HUES48 (cell line): ENCODE measurements at regions not wholly inside any gene's neighbourhood (a gene's known extent, or its start where the extent isn't known, plus 50 kb on each side); places are given as distances from the start of the nearest gene placed in this dataset.

Source experiments
- H3K27ac ChIP-seq: one replicate; pipeline ENCODE4 v1.7.0; 2013; ENCODE audit warnings: low read depth, low read length, inconsistent platforms
- H3K27me3 ChIP-seq: 2 replicates; pipeline ENCODE4 v1.6.1; 2013; ENCODE audit warnings: mild to moderate bottlenecking, low read length; ENCODE audit not compliant: control insufficient read depth, insufficient read depth
- H3K36me3 ChIP-seq: 2 replicates; pipeline ENCODE4 v1.6.1; 2013; ENCODE audit warnings: low read length; ENCODE audit not compliant: control insufficient read depth, insufficient read depth
- H3K4me1 ChIP-seq: 2 replicates; pipeline ENCODE4 v1.6.1; 2013; ENCODE audit warnings: mild to moderate bottlenecking, low read length; ENCODE audit not compliant: control insufficient read depth, insufficient read depth
- H3K4me3 ChIP-seq: 2 replicates; pipeline ENCODE4 v1.5.1; 2013; ENCODE audit warnings: mild to moderate bottlenecking, low read depth, low read length
- H3K9ac ChIP-seq: 2 replicates; pipeline ENCODE4 v1.6.1; 2013; ENCODE audit warnings: mild to moderate bottlenecking, low read depth, low read length, moderate library complexity
- H3K9me3 ChIP-seq: 2 replicates; pipeline ENCODE4 v1.6.1; 2013; ENCODE audit warnings: low read length; ENCODE audit not compliant: control insufficient read depth, insufficient read depth

- Histone ChIP-seq H3K4me3 (no peak overlapping the region), H3K27me3 (no peaks in the 10 kb centered on the region), H3K4me1 (no peaks in the 10 kb centered on the region), H3K9ac (no peak overlapping the region), H3K27ac (no peak overlapping the region), H3K36me3 (no peaks in the 10 kb centered on the region), H3K9me3 (no peaks in the 10 kb centered on the region)
Measured at GRCh38 chr16:50981951-50982350, 169.1 kb downstream of the SALL1 start.

DNA sequence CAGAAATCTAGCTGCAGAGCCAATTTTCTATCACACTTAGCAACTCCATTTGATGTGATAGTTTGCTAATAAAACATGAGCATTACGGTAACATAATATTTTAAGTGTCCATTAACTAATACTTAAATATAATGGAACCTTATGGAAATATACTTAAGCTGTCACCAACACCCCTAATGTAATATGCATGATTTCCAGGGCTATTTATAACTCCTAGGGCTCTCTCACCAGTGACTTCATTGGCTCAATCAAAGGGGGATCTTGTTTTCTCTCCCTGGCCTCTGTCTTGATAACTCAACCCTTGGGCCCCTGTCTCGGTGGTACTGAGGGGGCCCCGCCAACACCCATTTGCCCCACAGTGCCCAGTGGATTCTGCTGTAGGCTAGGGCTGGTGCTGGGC, 170.4 kb downstream of the SALL1 start:
- no peak overlapping the region for H3K4me3 ChIP-seq
- no peaks in the 10 kb centered on the region for H3K36me3 ChIP-seq
- no peaks in the 10 kb centered on the region for H3K27me3 ChIP-seq
- H3K27ac ChIP-seq: no peak overlapping the region
- H3K9me3 ChIP-seq: no peaks in the 10 kb centered on the region
- no peaks in the 10 kb centered on the region for H3K4me1 ChIP-seq
- H3K9ac ChIP-seq: no peak overlapping the region

DNA sequence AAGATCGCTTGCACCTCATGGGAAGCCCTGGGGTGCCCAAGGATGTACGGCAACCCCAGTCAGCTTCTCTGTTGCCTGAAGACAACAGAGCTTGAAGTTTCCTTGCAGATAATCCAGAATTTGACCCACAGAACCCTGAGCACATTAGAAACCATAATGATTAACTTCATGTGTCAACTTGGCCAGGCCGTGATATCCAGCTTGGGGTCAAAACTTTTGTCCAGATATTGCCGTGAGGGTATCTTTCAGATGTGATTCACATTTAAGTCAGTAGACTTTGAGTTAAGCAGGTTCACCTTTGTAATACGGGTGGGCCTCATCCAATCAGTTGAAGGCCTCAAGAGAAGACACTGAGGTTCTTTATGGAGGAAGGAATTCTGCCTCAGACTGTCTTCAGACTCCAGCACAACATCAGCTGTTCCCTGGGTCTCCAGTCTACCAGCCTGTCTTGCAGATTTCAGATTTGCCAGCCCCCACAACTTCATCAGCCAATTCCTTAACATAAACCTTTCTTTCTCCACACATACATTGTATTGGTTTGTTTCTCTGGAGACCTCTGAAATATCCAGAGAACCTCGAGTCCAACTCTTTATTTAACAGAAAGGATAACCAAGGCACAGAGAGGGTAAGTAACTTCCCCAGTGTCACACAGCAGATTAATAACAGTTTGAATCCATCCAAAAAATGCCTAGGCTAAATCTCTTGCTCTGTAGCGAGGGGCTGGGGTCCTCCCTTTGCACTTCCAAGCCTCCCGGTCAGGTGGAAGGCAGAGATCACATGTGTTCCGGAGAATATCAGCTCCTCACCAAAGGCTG, 171.1 kb downstream of the SALL1 start:
- Histone ChIP-seq H3K9ac (no peak overlapping the region), H3K27ac (no peak overlapping the region), H3K4me3 (no peak overlapping the region), H3K36me3 (no peaks in the 10 kb centered on the region), H3K27me3 (no peaks in the 10 kb centered on the region), H3K4me1 (no peaks in the 10 kb centered on the region), H3K9me3 (no peaks in the 10 kb centered on the region)

DNA sequence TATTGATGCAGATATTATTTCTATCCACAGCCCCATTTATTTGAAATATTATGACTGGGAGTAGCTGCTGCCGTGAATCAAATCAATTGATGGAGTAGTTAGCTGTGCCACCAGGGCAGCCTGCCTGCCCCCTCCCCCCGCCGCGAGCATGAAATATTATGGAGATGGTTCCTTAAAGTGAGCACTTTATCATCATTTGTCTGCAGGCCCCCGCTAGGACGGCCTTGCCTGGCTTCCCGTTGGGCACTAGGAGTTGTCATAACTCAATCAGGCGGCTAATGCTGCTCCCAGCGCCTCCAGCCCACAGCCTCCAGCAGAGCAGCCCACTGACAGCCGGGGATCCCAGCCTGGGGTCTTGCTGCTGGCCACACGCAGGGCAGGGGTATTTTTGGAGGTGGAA, 173.9 kb downstream of the SALL1 start:
- Histone ChIP-seq H3K36me3 (no peaks in the 10 kb centered on the region), H3K9me3 (no peaks in the 10 kb centered on the region), H3K27ac (no peak overlapping the region), H3K9ac (no peak overlapping the region), H3K27me3 (no peaks in the 10 kb centered on the region), H3K4me3 (no peak overlapping the region), H3K4me1 (no peaks in the 10 kb centered on the region)

GRCh38 chr16:50974438-50975036, 176.5 kb downstream of the SALL1 start:
- Histone ChIP-seq H3K27me3 (no peaks in the 10 kb centered on the region), H3K27ac (no peak overlapping the region), H3K4me1 (no peaks in the 10 kb centered on the region), H3K4me3 (no peak overlapping the region), H3K36me3 (no peaks in the 10 kb centered on the region), H3K9ac (no peak overlapping the region), H3K9me3 (peaks cover 3% of the 10 kb centered on the region; the same call in 1 of the 2 replicates)

GRCh38 chr16:50972876-50973275, 178.2 kb downstream of the SALL1 start:
- Histone ChIP-seq H3K27me3 (no peaks in the 10 kb centered on the region), H3K27ac (no peak overlapping the region), H3K4me3 (no peak overlapping the region), H3K9me3 (peaks cover 3% of the 10 kb centered on the region; the same call in 1 of the 2 replicates), H3K36me3 (no peaks in the 10 kb centered on the region), H3K4me1 (no peaks in the 10 kb centered on the region), H3K9ac (no peak overlapping the region)

GRCh38 chr16:50970281-50970680, 180.8 kb downstream of the SALL1 start:
- Histone ChIP-seq H3K9ac (no peak overlapping the region), H3K4me1 (no peaks in the 10 kb centered on the region), H3K27ac (no peak overlapping the region), H3K27me3 (no peaks in the 10 kb centered on the region), H3K9me3 (peaks cover 3% of the 10 kb centered on the region; the same call in 1 of the 2 replicates), H3K36me3 (no peaks in the 10 kb centered on the region), H3K4me3 (no peak overlapping the region)

DNA sequence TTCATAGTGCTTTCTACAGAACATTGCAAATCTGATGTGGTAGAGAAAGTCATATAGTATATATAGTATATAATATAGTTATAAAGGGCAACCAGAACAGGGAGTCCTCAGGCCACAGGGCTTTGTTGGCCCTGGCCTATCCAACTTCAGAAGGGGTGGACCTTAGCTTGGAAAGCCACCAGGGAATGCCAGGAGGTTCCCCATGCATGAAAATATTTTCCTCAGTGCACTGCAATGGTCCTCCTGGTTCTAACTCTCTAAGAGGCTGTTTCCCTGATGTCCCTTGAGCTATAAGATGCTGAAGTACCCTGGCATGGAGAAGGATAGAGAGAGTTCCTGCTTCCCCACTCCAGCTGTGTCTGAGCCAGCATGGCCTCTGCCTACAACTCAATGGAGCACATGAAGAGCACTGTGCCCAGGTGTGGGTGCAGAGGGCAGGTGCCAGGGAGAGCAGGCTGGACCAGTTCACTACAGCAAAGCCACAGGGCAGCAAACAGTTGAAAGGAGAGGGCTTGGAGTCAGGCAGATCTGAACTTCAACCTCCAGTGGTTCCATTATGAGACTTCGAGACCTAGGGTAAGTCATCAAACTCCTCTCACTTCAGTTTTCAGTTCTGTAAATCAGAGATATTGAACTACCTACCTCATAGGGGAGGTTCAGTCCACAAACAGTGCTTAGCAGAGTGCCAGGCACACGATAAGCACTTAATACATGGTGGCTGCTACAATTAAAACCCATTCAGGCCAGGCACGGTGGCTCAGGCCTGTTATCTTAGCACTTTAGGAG, 183.1 kb downstream of the SALL1 start:
- no peak overlapping the region for H3K27ac ChIP-seq
- H3K9me3 ChIP-seq: peaks cover 3% of the 10 kb centered on the region; the same call in 1 of the 2 replicates
- no peaks in the 10 kb centered on the region for H3K27me3 ChIP-seq
- H3K9ac ChIP-seq: no peak overlapping the region
- H3K36me3 ChIP-seq: no peaks in the 10 kb centered on the region
- H3K4me1 ChIP-seq: no peaks in the 10 kb centered on the region
- H3K4me3 ChIP-seq: no peak overlapping the region

DNA sequence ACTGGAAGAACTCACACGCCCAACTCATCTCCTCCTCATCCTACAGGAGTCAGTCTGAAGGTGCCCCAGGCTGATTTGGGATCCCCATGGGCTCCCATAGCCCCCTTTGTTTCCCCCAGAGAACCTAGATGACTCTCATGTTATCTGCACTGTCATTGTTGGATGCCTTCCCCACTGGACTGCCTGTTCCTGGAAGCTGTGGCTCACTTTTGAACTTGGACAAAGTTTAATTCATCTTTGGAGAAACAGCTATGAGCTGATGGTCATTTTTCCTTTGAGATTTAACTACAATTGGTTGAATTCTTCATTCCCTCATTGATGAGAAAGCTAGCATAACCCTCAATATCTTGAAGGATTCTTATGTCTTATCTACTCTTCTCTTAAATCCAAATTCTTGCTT, 186.6 kb downstream of the SALL1 start:
- no peak overlapping the region for H3K4me3 ChIP-seq
- peaks cover 3% of the 10 kb centered on the region; the same call in 1 of the 2 replicates for H3K4me1 ChIP-seq
- no peaks in the 10 kb centered on the region for H3K27me3 ChIP-seq
- H3K27ac ChIP-seq: no peak overlapping the region
- no peaks in the 10 kb centered on the region for H3K36me3 ChIP-seq
- H3K9ac ChIP-seq: no peak overlapping the region
- H3K9me3 ChIP-seq: no peaks in the 10 kb centered on the region

DNA sequence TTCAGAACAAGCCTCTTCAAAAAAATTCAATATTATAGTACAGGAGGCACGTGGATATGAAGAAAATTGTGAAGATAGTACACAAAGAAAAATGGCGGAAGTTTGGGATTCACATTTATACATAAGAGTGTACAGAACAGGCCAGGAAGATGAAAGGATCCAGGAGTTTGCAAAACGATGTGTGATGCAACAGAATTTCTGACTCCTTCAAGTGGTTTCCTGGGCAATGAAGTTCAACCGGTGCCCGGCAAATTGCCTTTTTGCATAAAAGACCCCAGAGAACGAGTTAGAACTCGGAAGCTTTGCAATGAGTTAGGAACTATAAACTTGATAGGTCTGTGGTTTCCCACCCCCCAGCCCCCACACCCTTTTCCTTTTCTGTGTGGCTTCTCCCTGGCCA, 189.1 kb downstream of the SALL1 start:
- Histone ChIP-seq H3K4me3 (no peak overlapping the region), H3K36me3 (no peaks in the 10 kb centered on the region), H3K27ac (no peak overlapping the region), H3K9ac (no peak overlapping the region), H3K4me1 (peaks cover 3% of the 10 kb centered on the region; the same call in 1 of the 2 replicates), H3K9me3 (no peaks in the 10 kb centered on the region), H3K27me3 (no peaks in the 10 kb centered on the region)
